GM06990 (cell line): ENCODE measurements at regions not wholly inside any gene's neighbourhood (a gene's known extent, or its start where the extent isn't known, plus 50 kb on each side); places are given as distances from the start of the nearest gene placed in this dataset.

Source experiments
- DNase-seq: peaks from one replicate; pipeline ENCODE4 v3.0.0-alpha.2; 2011; ENCODE audit not compliant: insufficient read length; ENCODE audit errors: extremely low read depth
- H3K27me3 ChIP-seq: replicated peaks from 2 replicates; pipeline ENCODE4 v1.6.0; 2011; ENCODE audit warnings: low read length; ENCODE audit not compliant: control insufficient read depth, insufficient read depth
- H3K36me3 ChIP-seq: 2 replicates; pipeline ENCODE4 v1.5.1; 2011; ENCODE audit warnings: low read length; ENCODE audit not compliant: control insufficient read depth, insufficient read depth
- H3K4me3 ChIP-seq: replicated peaks from 2 replicates; pipeline ENCODE4 v1.5.1; 2011; ENCODE audit warnings: low read depth, mild to moderate bottlenecking, control low read depth, low read length
- TF ChIP-seq, protein P1 (sequence below): IDR thresholded peaks from 2 replicates; pipeline ENCODE4 v1.5.1; 2011; ENCODE audit warnings: low read length, control low read depth, mild to moderate bottlenecking, inconsistent platforms; ENCODE audit not compliant: insufficient read depth, poor library complexity, severe bottlenecking

DNA sequence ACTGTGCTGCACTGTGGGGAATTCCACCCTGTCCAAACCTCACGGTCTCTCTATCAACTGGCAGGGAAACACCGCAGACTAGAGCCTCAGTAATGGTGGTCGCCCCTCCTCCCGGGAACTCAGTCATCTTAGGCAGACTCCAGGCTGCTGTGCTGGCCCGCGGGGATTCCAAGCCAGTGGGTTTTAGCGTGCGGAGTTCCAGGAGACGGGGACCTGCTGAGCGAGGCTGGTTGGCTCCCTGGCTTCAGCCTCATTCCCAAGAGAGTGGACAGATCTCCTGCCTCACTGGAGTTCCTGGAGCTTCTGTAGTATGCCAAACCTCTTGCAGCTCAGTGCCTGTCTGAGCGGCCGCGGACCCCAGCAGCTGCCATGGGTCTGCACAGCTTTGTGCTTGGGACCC, 455.6 kb downstream of the CCDC91 start:
- H3K36me3 ChIP-seq, result no peaks in the 10 kb centered on the region
- H3K27me3 ChIP-seq, result no peaks in the 10 kb centered on the region
- TF ChIP-seq, protein P1, sequence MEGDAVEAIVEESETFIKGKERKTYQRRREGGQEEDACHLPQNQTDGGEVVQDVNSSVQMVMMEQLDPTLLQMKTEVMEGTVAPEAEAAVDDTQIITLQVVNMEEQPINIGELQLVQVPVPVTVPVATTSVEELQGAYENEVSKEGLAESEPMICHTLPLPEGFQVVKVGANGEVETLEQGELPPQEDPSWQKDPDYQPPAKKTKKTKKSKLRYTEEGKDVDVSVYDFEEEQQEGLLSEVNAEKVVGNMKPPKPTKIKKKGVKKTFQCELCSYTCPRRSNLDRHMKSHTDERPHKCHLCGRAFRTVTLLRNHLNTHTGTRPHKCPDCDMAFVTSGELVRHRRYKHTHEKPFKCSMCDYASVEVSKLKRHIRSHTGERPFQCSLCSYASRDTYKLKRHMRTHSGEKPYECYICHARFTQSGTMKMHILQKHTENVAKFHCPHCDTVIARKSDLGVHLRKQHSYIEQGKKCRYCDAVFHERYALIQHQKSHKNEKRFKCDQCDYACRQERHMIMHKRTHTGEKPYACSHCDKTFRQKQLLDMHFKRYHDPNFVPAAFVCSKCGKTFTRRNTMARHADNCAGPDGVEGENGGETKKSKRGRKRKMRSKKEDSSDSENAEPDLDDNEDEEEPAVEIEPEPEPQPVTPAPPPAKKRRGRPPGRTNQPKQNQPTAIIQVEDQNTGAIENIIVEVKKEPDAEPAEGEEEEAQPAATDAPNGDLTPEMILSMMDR, result no peak
- no peak overlapping the region for H3K4me3 ChIP-seq
- no peak for DNase-seq

DNA sequence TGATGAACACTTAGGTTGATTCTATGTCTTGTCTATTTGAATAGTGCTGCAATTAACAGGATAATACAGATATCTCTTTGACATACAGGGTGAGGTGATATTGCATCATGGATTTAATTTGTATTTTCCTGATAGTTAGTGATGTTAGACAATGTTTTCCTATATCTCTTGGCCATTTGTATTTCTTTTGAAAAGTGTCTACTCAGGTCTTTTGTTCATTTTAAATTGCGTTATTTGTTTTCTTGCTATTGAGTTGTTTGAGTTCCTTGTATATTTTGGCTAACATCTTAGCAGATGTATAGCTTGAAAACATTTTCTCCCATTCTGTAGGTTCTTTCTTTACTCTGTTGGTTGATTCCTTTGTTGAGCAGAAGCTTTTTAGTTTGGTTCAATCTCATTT, 460.6 kb downstream of the CCDC91 start:
- Histone ChIP-seq H3K36me3 (no peaks in the 10 kb centered on the region), H3K4me3 (no peak overlapping the region), H3K27me3 (no peaks in the 10 kb centered on the region)
- TF ChIP-seq, protein P1, result no peak
- DNase-seq, result no peak

DNA sequence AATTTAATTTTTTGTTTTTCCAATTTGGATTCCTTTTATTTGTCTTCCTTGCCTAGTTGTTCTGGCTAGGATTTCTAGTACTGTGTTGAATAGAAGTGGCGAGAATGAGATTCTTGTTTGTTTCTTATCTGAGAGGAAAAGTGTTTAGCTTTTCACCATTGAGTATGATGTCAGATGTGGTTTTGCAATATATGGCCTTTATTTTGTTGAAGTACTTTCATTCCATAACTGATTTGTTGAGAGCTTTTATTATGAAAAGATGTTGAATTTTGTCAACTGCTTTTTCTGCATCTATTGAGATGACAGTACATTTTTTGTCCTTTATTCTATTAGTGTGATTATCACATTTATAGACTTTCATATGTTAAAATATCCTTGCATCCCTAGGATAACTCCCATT, 462.0 kb downstream of the CCDC91 start:
- H3K4me3 ChIP-seq, result no peak overlapping the region
- TF ChIP-seq, protein P1, result no peak
- H3K36me3 ChIP-seq, result no peaks in the 10 kb centered on the region
- DNase-seq, result no peak
- H3K27me3 ChIP-seq, result no peaks in the 10 kb centered on the region

DNA sequence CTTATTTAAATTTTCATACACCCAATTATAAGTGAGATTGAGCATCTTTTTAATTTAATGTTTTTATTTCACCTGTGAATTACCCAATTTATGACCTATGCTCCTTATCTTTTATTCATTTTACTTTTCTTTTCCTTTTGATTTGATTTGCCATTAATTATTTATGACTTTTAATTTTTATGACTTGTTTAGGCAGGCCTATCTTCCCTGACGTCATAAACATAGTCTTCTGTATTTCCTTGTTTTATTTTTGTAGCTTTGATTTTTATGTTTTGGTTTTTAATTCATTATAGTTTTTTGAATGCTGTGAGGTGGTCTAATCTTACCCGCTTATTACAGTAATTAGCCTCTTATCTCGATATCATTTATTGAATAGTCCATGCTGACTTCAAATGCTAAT, 467.1 kb upstream of the FAR2 start:
- DNase-seq, result no peak
- Histone ChIP-seq H3K36me3 (no peaks in the 10 kb centered on the region), H3K4me3 (no peak overlapping the region), H3K27me3 (no peaks in the 10 kb centered on the region)
- TF ChIP-seq, protein P1, result no peak

DNA sequence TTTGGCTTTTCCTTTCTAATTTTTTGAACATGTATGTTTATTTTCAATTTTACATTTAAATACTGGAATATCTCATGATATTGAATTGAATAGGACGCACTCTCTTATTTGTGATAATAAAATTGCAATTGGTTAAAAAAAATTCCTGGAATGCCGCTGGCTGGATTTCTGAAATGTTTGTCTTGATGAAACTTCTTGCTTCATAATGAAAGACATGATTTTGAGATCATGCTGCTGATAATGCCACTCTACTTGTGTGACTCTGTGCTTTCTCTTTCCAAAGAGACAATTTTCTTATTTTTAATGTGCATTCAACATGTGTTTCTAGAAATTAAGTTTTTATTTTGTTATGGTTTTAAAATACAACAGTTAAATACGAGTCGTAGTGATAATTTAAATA, 465.7 kb upstream of the FAR2 start:
- Histone ChIP-seq H3K27me3 (no peaks in the 10 kb centered on the region), H3K36me3 (no peaks in the 10 kb centered on the region), H3K4me3 (no peak overlapping the region)
- DNase-seq, result no peak
- TF ChIP-seq, protein P1, result no peak
